GM10248 (cell line): ENCODE measurements at regions not wholly inside any gene's neighbourhood (a gene's known extent, or its start where the extent isn't known, plus 50 kb on each side); places are given as distances from the start of the nearest gene placed in this dataset.

Experiments used
- CTCF ChIA-PET: fragments of 300-600 bp; sonication (Branson Sonifier 250); formaldehyde crosslinking; extraction: SDS; loops from one replicate; lab custom pipeline; 2021; ENCODE audit warnings: antibody characterized with exemption; lab: Yijun Ruan, JAX
- POLR2A ChIA-PET: fragments of 350-650 bp; sonication (Branson Sonifier 250); formaldehyde crosslinking; extraction: SDS; loops from one replicate; lab custom pipeline; 2020; ENCODE audit warnings: antibody characterized with exemption; lab: Yijun Ruan, JAX
- DNase-seq: peaks from one replicate; pipeline ENCODE4 v3.0.0; 2012; ENCODE audit errors: extremely low spot score
- TF ChIP-seq, protein P1 (sequence below): IDR thresholded peaks from 2 replicates; pipeline ENCODE4 v1.5.1; 2012; ENCODE audit warnings: mild to moderate bottlenecking, low read depth; ENCODE audit errors: extremely low read depth, missing control alignments, control extremely low read depth

DNA sequence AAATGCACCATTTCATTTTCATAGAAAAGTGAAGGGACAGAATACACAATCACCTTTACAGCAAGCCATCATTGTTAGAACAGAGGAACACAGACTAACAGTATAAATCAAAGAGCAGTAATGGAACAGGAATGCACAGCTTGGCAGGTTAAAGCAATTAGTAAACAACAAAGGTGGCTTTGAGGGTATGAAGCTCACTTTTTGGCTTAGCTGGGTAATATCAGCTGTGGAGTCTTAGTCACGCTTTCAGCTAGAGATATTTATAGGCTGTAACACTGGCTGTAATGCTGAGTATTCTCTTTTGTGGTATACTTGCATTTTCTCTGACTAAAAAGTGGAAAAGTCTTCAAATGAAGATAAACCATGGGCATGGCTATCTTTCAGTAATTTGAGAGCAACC, 1780.5 kb downstream of the LRRC4C start:
- CTCF ChIA-PET: interaction anchor here (2.2 kb wide), 1 partner anchor 10 kb away, joined by 6 read pairs; no protein-coding TSS in a partner anchor

DNA sequence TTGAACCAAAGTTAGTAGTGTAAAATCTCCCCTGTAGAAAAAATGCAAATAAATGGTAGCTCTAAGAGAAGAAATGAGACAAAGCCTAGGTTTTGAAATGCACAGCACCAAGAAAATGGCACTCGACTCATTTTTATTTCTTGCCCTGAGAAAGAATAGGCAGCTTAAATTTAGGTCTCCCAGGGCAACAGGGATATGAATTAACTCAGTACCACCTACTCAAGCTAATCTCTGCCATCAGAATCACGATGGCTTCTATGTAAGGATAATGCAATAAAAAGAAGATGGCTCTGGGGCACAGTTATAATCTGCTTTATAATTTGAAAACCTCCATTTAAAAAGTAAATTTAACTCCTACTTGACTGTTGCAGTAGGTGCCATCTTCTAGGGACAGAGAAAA, 1784.3 kb downstream of the LRRC4C start:
- TF ChIP-seq, protein P1, sequence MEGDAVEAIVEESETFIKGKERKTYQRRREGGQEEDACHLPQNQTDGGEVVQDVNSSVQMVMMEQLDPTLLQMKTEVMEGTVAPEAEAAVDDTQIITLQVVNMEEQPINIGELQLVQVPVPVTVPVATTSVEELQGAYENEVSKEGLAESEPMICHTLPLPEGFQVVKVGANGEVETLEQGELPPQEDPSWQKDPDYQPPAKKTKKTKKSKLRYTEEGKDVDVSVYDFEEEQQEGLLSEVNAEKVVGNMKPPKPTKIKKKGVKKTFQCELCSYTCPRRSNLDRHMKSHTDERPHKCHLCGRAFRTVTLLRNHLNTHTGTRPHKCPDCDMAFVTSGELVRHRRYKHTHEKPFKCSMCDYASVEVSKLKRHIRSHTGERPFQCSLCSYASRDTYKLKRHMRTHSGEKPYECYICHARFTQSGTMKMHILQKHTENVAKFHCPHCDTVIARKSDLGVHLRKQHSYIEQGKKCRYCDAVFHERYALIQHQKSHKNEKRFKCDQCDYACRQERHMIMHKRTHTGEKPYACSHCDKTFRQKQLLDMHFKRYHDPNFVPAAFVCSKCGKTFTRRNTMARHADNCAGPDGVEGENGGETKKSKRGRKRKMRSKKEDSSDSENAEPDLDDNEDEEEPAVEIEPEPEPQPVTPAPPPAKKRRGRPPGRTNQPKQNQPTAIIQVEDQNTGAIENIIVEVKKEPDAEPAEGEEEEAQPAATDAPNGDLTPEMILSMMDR: no peak
- ChIA-PET POLR2A (no interaction called here), CTCF (interaction anchor here (1.6 kb wide), 1 partner anchor 14 kb away, joined by 5 read pairs; no protein-coding TSS in a partner anchor)
- DNase-seq: no peak

More for the DNA sequence above, 1780.5 kb downstream of the LRRC4C start:
- no peak for DNase-seq
- TF ChIP-seq, protein P1: no peak
- POLR2A ChIA-PET: no interaction called here

DNA sequence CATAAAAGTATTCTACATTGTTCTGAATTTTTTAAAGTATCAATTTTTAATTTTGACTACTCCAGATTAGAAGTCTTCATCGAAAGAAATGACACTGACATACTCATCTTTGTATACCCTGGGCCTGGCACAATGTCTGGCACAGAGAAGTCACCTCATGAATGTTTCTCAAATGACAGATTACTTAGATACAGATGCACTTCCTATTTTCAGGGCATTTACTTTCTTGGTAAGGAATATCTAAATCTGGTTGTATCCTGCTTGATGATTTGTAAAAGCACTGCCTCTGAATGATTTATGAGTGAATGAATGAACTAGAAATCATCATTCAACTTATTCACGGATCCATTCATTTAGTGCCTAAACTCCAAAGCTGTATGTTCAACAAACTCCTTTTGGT, 1784.7 kb downstream of the LRRC4C start:
- TF ChIP-seq, protein P1: no peak
- ChIA-PET POLR2A (no interaction called here), CTCF (interaction anchor here (1.6 kb wide), 1 partner anchor 15 kb away, joined by 5 read pairs; no protein-coding TSS in a partner anchor)
- DNase-seq: no peak

DNA sequence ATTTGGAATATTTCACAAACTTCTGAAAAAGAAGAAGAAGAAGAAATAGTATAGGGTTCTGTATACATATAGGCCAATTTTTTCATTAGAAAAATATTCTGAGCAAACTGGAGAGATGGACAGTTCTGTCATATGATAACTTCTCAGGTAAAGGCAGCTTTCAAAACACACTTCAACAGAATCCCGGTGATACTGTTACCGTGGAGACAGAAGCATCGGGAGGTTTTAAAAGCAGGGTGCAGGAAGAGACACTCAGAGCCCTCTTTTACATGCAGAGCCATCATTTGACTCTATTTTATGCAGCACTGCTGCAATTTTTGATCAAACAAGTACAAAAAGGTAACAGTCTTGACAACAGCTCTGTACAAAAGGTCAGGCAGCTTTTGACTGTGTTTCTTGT, 1785.4 kb downstream of the LRRC4C start:
- TF ChIP-seq, protein P1: no peak
- POLR2A ChIA-PET: no interaction called here
- no peak for DNase-seq
- CTCF ChIA-PET: interaction anchor here (1.6 kb wide), 1 partner anchor 16 kb away, joined by 5 read pairs; no protein-coding TSS in a partner anchor

DNA sequence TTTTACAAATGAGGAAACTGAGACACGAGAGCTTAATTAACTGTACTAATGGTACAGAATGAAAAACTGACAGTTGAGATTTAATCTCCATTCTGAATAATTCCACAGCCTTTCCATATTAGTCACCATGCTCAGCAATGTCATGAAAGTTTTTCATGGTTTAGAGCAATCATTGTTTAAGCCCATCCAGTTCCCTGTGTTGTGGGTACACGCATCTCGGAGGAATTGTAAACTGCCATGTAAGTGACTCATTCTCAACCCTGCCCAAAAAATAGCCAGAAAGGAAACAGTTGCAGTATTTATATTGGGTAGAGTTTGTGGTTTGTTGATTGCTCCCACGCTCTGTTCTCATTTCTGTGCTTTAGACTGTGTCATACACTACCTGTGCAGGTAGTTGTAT, 1790.8 kb downstream of the LRRC4C start:
- CTCF ChIA-PET: no interaction called here
- TF ChIP-seq, protein P1: no peak
- no peak for DNase-seq
- POLR2A ChIA-PET: no interaction called here

DNA sequence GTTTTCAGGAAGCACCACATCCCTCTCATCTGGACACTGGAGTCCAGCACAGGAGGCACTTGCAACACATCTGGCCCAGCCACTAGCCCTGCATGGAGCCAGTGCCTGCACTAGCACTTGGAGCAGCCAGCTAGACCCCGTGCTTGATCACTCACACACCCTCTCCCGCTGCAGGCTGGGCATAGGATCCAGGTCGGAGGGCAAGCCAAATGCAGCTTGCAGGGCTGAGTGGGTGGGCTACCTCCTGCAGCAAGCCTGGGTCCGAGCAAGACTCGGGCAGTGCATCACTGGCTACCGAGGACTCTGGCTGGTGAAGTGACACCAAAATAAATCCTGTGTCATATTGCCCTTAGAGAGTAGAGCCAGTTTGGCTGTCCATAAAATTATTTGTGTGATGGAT, 1795.4 kb downstream of the LRRC4C start:
- POLR2A ChIA-PET: no interaction called here
- CTCF ChIA-PET: no interaction called here

More for the DNA sequence above, 1795.4 kb downstream of the LRRC4C start:
- TF ChIP-seq, protein P1: no peak
- no peak for DNase-seq
